Caco-2 (cell line): ENCODE measurements at regions not wholly inside any gene's neighbourhood (a gene's known extent, or its start where the extent isn't known, plus 50 kb on each side); places are given as distances from the start of the nearest gene placed in this dataset. TPM values are rescaled to one million over a fixed set of nuclear protein-coding genes. Genes with fewer than 3 reads are reported as not detected.

Source experiments
- BruUV-seq: library from RNA; stranded (reverse); fragments of 400-500 nt; replicated peaks from 2 replicates; lab custom pipeline; 2021; lab: Mats Ljungman, UMichigan
- CTCF ChIA-PET: fragments of 300-600 bp; sonication (Branson Sonifier 250); formaldehyde crosslinking; loops from one replicate; lab custom pipeline; 2022; ENCODE audit warnings: antibody characterized with exemption; lab: Charles Lee
- POLR2A ChIA-PET: fragments of 300-600 bp; sonication (Branson Sonifier 250); formaldehyde crosslinking; loops from one replicate; lab custom pipeline; 2022; ENCODE audit warnings: antibody characterized with exemption; lab: Charles Lee
- DNase-seq, 2 experiments: peaks; one replicate each; pipeline versions ENCODE4 v3.0.0 to v3.0.0-alpha.2; 2020 to 2022
- H3K27me3 ChIP-seq: replicated peaks from 2 replicates; pipeline ENCODE4 v1.6.0; 2011; ENCODE audit warnings: low read length; ENCODE audit not compliant: control insufficient read depth, insufficient read depth
- H3K36me3 ChIP-seq: 2 replicates; pipeline ENCODE4 v1.5.1; 2011; ENCODE audit warnings: low read length; ENCODE audit not compliant: control insufficient read depth, insufficient read depth
- H3K4me1 ChIP-seq: fragments of 250-450 bp; sonication (Bioruptor Pico); 2 replicates; pipeline ENCODE4 v1.5.1; 2020; ENCODE audit warnings: mild to moderate bottlenecking
- H3K4me3 ChIP-seq: 2 replicates; pipeline ENCODE4 v1.5.1; 2011; ENCODE audit warnings: low read depth, mild to moderate bottlenecking, control low read depth, low read length
- H3K9me3 ChIP-seq: fragments of 250-450 bp; sonication (Bioruptor Pico); 2 replicates; pipeline ENCODE4 v1.5.1; 2020; ENCODE audit warnings: mild to moderate bottlenecking, moderate library complexity
- H3K27ac Mint-ChIP-seq: one replicate; pipeline ENCODE4 v1.8.0; 2022; ENCODE audit warnings: mixed read lengths; ENCODE audit not compliant: unreplicated experiment
- H3K27me3 Mint-ChIP-seq: one replicate; pipeline ENCODE4 v1.8.0; 2022; ENCODE audit warnings: mixed read lengths; ENCODE audit not compliant: insufficient read depth, unreplicated experiment
- H3K36me3 Mint-ChIP-seq: one replicate; pipeline ENCODE4 v1.8.0; 2022; ENCODE audit warnings: mild to moderate bottlenecking, mixed read lengths; ENCODE audit not compliant: insufficient read depth, unreplicated experiment
- H3K4me1 Mint-ChIP-seq: one replicate; pipeline ENCODE4 v1.8.0; 2022; ENCODE audit warnings: low read depth, mixed read lengths; ENCODE audit not compliant: unreplicated experiment
- H3K4me3 Mint-ChIP-seq: one replicate; pipeline ENCODE4 v1.8.0; 2022; ENCODE audit warnings: mild to moderate bottlenecking, moderate library complexity, mixed read lengths; ENCODE audit not compliant: unreplicated experiment
- H3K9me3 Mint-ChIP-seq: one replicate; pipeline ENCODE4 v1.8.0; 2022; ENCODE audit warnings: mixed read lengths; ENCODE audit not compliant: unreplicated experiment
- CTCF ChIP-seq, 2 experiments: fragments of 200-600 bp in 1 of 2; IDR thresholded peaks; 1 replicate in 1 of 2; 2 replicates in 1 of 2; pipeline versions ENCODE4 v1.5.1 to v1.8.0; 2011 to 2022; ENCODE audit warnings: antibody characterized with exemption in 1 of 2, control low read depth in 1 of 2, inconsistent platforms in 1 of 2, low read depth in 1 of 2, low read length in 1 of 2, mild to moderate bottlenecking in 1 of 2, moderate library complexity in 1 of 2; ENCODE audit not compliant: insufficient read depth in 1 of 2, severe bottlenecking in 1 of 2, unreplicated experiment in 1 of 2
- intact Hi-C: fragments of 100-400 bp; cut with micrococcal nuclease; formaldehyde crosslinking; loops from one replicate; pipeline ENCODE4 v1.10.0; 2022; ENCODE audit not compliant: unreplicated experiment
- microRNA-seq: library from miRNA; unstranded; fragments of <30 nt; microRNA quantifications from one replicate; pipeline ENCODE4 v1.2.0, GENCODE V29; 2022

- intact Hi-C loops: no loop called here
These were observed 1260.2 kb upstream of the PCDH7 start for GRCh38 chr4:29459926-29460325.

GRCh38 chr4:29467044-29467717 lies 1253.0 kb upstream of the PCDH7 start:
- H3K9me3 Mint-ChIP-seq: no peaks in the 10 kb centered on the region
- BruUV-seq: no TSS peak
- no peaks in the 10 kb centered on the region for H3K36me3 ChIP-seq
- no peaks in the 10 kb centered on the region for H3K4me1 Mint-ChIP-seq
- no peak for DNase-seq
- no peaks in the 10 kb centered on the region for H3K27me3 ChIP-seq
- H3K36me3 Mint-ChIP-seq: no peaks in the 10 kb centered on the region
- CTCF ChIA-PET: no interaction called here
- H3K4me3 Mint-ChIP-seq: no peak overlapping the region
- no peak overlapping the region for H3K4me3 ChIP-seq
- TF ChIP-seq CTCF (IDR thresholded peaks at IDR 0.05; ENCODE audit: insufficient read depth in 1 of 2, low read depth in 1 of 2, low read length in 1 of 2, severe bottlenecking in 1 of 2, unreplicated experiment in 1 of 2): no peak
- POLR2A ChIA-PET: no interaction called here
- H3K27ac Mint-ChIP-seq: no peak overlapping the region
- H3K9me3 ChIP-seq: no peaks in the 10 kb centered on the region
- H3K4me1 ChIP-seq: no peaks in the 10 kb centered on the region
- intact Hi-C loops: no loop called here
- H3K27me3 Mint-ChIP-seq: peaks cover 5% of the 10 kb centered on the region

More at GRCh38 chr4:29459926-29460325, 1260.2 kb upstream of the PCDH7 start:
- Mint-ChIP-seq H3K36me3 (no peaks in the 10 kb centered on the region), H3K9me3 (no peaks in the 10 kb centered on the region), H3K27me3 (peaks cover 2% of the 10 kb centered on the region), H3K4me3 (no peak overlapping the region), H3K4me1 (no peaks in the 10 kb centered on the region), H3K27ac (no peak overlapping the region)
- Histone ChIP-seq H3K4me3 (no peak overlapping the region), H3K27me3 (no peaks in the 10 kb centered on the region), H3K9me3 (no peaks in the 10 kb centered on the region), H3K4me1 (no peaks in the 10 kb centered on the region), H3K36me3 (no peaks in the 10 kb centered on the region)
- ChIA-PET POLR2A (no interaction called here), CTCF (no interaction called here)
- DNase-seq: no peak
- BruUV-seq: no TSS peak
- TF ChIP-seq CTCF (IDR thresholded peaks at IDR 0.05; ENCODE audit: insufficient read depth in 1 of 2, low read depth in 1 of 2, low read length in 1 of 2, severe bottlenecking in 1 of 2, unreplicated experiment in 1 of 2): no peak

Small RNAs in the stretch of these regions (microRNA-seq; reads per million reads assigned to microRNA genes)
- not detected for gene MIR4275
